ENCODE measurements at regions not wholly inside any gene's neighbourhood (a gene's known extent, or its start where the extent isn't known, plus 50 kb on each side); places are given as distances from the start of the nearest gene placed in this dataset.
A peak's percentile ranks its signal among the peaks of the same experiment; 100 is the strongest.
"Not testable (repeated sequence)": the region's sequence is repeated elsewhere in the genome, so short reads cannot be mapped to it uniquely, and the experiment has no call there.

DNA sequence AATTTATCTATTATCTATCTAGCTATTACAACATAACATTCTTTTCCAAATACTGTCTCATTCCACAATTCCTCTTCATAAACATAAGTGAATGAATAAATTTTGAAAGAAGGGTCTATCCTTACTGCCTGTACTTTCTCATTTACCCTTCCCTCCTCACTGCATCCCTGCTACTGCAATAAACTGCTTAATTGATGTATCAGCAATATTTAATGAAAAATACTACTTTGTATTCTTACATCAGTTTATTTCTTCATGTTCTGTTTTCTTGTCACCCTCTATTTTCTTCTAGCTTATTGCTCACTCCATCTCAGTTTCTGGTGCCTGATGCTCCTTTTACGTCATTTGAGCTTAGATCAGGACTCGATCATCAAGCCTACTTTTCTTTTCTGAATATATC is 695.7 kb upstream of the ATXN7L3B start:
- TF ChIP-seq, protein P1, sequence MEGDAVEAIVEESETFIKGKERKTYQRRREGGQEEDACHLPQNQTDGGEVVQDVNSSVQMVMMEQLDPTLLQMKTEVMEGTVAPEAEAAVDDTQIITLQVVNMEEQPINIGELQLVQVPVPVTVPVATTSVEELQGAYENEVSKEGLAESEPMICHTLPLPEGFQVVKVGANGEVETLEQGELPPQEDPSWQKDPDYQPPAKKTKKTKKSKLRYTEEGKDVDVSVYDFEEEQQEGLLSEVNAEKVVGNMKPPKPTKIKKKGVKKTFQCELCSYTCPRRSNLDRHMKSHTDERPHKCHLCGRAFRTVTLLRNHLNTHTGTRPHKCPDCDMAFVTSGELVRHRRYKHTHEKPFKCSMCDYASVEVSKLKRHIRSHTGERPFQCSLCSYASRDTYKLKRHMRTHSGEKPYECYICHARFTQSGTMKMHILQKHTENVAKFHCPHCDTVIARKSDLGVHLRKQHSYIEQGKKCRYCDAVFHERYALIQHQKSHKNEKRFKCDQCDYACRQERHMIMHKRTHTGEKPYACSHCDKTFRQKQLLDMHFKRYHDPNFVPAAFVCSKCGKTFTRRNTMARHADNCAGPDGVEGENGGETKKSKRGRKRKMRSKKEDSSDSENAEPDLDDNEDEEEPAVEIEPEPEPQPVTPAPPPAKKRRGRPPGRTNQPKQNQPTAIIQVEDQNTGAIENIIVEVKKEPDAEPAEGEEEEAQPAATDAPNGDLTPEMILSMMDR (conservative IDR thresholded peaks at IDR 0.05; ENCODE audit: low read depth, low read length): no peak
- H3K4me3 ChIP-seq (ENCODE audit: low read length): no peak overlapping the region
- no peak for DNase-seq (ENCODE audit: low read depth)

GRCh38 chr12:73863546-73863945 is 674.1 kb upstream of the ATXN7L3B start:
- TF ChIP-seq, protein P1 (conservative IDR thresholded peaks at IDR 0.05; ENCODE audit: low read depth, low read length): no peak
- H3K4me3 ChIP-seq (ENCODE audit: low read length): no peak overlapping the region
- DNase-seq (ENCODE audit: low read depth): no peak

DNA sequence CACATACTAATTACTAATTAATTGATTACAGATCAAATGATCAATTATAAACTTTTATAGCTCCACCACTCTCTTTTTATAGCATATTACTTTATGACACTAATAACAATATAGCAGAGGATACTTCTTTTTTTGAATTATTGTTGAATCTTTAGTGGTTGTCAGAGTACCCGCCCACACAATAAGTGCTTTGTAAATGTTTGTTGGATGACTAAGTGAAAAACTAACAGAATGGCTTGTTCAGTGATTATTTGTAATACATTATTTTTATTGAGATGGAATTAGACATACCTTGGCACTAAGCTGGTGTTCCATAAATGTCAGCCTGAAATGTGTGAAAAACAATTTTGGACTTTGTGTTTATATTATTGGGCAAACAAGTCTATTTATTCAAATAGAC is 670.5 kb upstream of the ATXN7L3B start:
- H3K4me3 ChIP-seq (ENCODE audit: low read length): no peak overlapping the region
- DNase-seq (ENCODE audit: low read depth): no peak
- TF ChIP-seq, protein P1 (conservative IDR thresholded peaks at IDR 0.05; ENCODE audit: low read depth, low read length): no peak

- not testable (repeated sequence) for H3K4me3 ChIP-seq (ENCODE audit: low read length); DNase-seq (ENCODE audit: low read depth)
These were observed 660.3 kb upstream of the ATXN7L3B start for GRCh38 chr12:73877291-73877690.

- H3K4me3 ChIP-seq (ENCODE audit: low read length): no peak overlapping the region
- DNase-seq (ENCODE audit: low read depth): peak; percentile 55
- TF ChIP-seq, protein P1 (conservative IDR thresholded peaks at IDR 0.05; ENCODE audit: low read depth, low read length): no peak
These were observed 645.4 kb upstream of the ATXN7L3B start for GRCh38 chr12:73892201-73892600.

- DNase-seq (ENCODE audit: low read depth): no peak
- TF ChIP-seq, protein P1 (conservative IDR thresholded peaks at IDR 0.05; ENCODE audit: low read depth, low read length): no peak
These were observed 639.0 kb upstream of the ATXN7L3B start for GRCh38 chr12:73898645-73899044.

GRCh38 chr12:73902260-73902659 is 635.4 kb upstream of the ATXN7L3B start:
- TF ChIP-seq, protein P1 (conservative IDR thresholded peaks at IDR 0.05; ENCODE audit: low read depth, low read length): no peak
- DNase-seq (ENCODE audit: low read depth): no peak
- no peak overlapping the region for H3K4me3 ChIP-seq (ENCODE audit: low read length)

More at GRCh38 chr12:73898645-73899044, 639.0 kb upstream of the ATXN7L3B start:
- no peak overlapping the region for H3K4me3 ChIP-seq (ENCODE audit: low read length)

GRCh38 chr12:73906757-73907156 is 630.9 kb upstream of the ATXN7L3B start:
- no peak overlapping the region for H3K4me3 ChIP-seq (ENCODE audit: low read length)
- DNase-seq (ENCODE audit: low read depth): no peak
- TF ChIP-seq, protein P1 (conservative IDR thresholded peaks at IDR 0.05; ENCODE audit: low read depth, low read length): no peak

Measured in retinal pigment epithelial cell (primary cell).